ENCODE measurements at regions not wholly inside any gene's neighbourhood (a gene's known extent, or its start where the extent isn't known, plus 50 kb on each side); places are given as distances from the start of the nearest gene placed in this dataset.

DNA sequence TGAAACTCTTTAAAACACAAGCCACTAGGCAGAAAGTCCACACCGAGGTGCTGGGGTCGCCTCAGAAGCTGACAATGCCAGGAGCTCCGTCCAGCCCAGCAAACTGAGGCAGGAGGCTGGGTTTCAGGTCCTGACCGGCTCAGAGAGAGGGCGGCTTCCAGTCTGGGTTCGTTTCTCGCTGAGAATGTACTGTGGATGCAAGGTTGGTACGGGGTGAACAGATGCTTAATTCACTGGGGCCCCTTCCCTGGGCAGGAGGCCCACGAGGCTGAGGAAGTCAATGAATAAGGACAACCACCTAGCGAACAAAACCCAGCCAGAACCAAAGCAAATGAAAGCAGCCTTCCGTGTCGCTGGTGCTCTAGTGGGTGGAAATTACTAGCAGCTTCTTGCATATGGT is 142.0 kb downstream of the RTP5 start:
- Histone ChIP-seq H3K4me1 (replicated peaks in 1 of 4; ENCODE audit: control insufficient read depth in 3 of 4, insufficient read depth in 4 of 4, low read length in 3 of 4) (no peaks in the 10 kb centered on the region), H4K91ac (replicated peaks; ENCODE audit: insufficient read length, low read length) (no peak overlapping the region), H3K79me2 (ENCODE audit: control insufficient read depth in 1 of 2, insufficient read depth in 2 of 2, low read length in 2 of 2) (no peaks in the 10 kb centered on the region), H2BK12ac (ENCODE audit: low read depth, low read length) (no peak overlapping the region), H4K5ac (ENCODE audit: insufficient read length, low read depth, low read length) (no peak overlapping the region), H2BK120ac (replicated peaks; ENCODE audit: low read depth, low read length) (no peak overlapping the region), H3K27me3 (replicated peaks in 1 of 4; ENCODE audit: control insufficient read depth in 3 of 4, extremely low read depth in 1 of 4, insufficient read depth in 3 of 4, low read length in 3 of 4) (no peaks in the 10 kb centered on the region), H3K36me3 (ENCODE audit: control insufficient read depth in 2 of 4, insufficient read depth in 4 of 4, low read length in 3 of 4) (no peaks in the 10 kb centered on the region), H2BK5ac (ENCODE audit: low read depth, low read length) (no peak overlapping the region), H3K23ac (ENCODE audit: insufficient read length) (no peak overlapping the region), H3K56ac (replicated peaks; ENCODE audit: insufficient read length, low read depth, low read length) (no peak overlapping the region), H2AFZ (ENCODE audit: low read length) (no peak overlapping the region), H2BK15ac (ENCODE audit: low read length) (no peak overlapping the region), H3K14ac (ENCODE audit: insufficient read length) (no peak overlapping the region), H3K9me3 (ENCODE audit: insufficient read depth in 2 of 2, low read depth in 1 of 2, low read length in 1 of 2) (peaks cover 0 to 27% of the 10 kb centered on the region in 2 experiments; a peak in 2 of 4 replicates), H3K4me3 (ENCODE audit: extremely low read depth in 1 of 4, insufficient read depth in 2 of 4, low read depth in 3 of 4, low read length in 4 of 4) (no peak overlapping the region), H4K8ac (ENCODE audit: extremely low read depth, insufficient read depth, low read length) (no peak overlapping the region), H3K79me1 (ENCODE audit: low read depth, low read length) (no peaks in the 10 kb centered on the region), H3K4ac (replicated peaks; ENCODE audit: insufficient read length, low read depth, low read length) (no peak overlapping the region), H3K23me2 (ENCODE audit: low read depth, low read length) (no peaks in the 10 kb centered on the region), H2AK5ac (ENCODE audit: low read depth, low read length) (no peak overlapping the region), H3K4me2 (ENCODE audit: insufficient read depth in 1 of 2, low read depth in 2 of 2, low read length in 2 of 2) (no peak overlapping the region), H3K9ac (replicated peaks in 1 of 4; ENCODE audit: extremely low read depth in 1 of 4, low read depth in 3 of 4, low read length in 3 of 4) (no peak overlapping the region), H2BK20ac (ENCODE audit: low read length) (no peak overlapping the region), H4K20me1 (replicated peaks in 1 of 2; ENCODE audit: control insufficient read depth in 1 of 2, insufficient read depth in 2 of 2, low read length in 2 of 2) (no peaks in the 10 kb centered on the region), H3K27ac (ENCODE audit: low read depth, low read length) (no peak overlapping the region), H3K18ac (ENCODE audit: extremely low read depth, low read length) (no peak overlapping the region)
- DNase-seq (ENCODE audit: low read depth in 1 of 2, low spot score in 2 of 2) (no peak), FAIRE-seq (no peak)
- 88% methylated on average over 12 of the region's 12 CpGs; no CpG with 5 or more reads in 1 of the 2 experiments for WGBS, 2 experiments (ENCODE audit: extremely low coverage in 1 of 2, insufficient coverage in 1 of 2, insufficient read length in 1 of 2, insufficient replicate concordance in 2 of 2, low coverage in 1 of 2, low lambda C conversion rate in 2 of 2, missing lambda C conversion rate in 1 of 2)
- no peak for TF ChIP-seq SP1 (IDR thresholded peaks at IDR 0.05; ENCODE audit: low read depth, low read length)
- ChIA-PET CTCF (ENCODE audit: partially characterized antibody) (interaction anchor here (0.8 to 0.9 kb wide), 2 partner anchors 12 to 13 kb away, joined by 3 read pairs; no protein-coding TSS in a partner anchor), POLR2A (ENCODE audit: partially characterized antibody) (no interaction called here)

Data from H1 (cell line).